ENCODE measurements at regions not wholly inside any gene's neighbourhood (a gene's known extent, or its start where the extent isn't known, plus 50 kb on each side); places are given as distances from the start of the nearest gene placed in this dataset.

DNA sequence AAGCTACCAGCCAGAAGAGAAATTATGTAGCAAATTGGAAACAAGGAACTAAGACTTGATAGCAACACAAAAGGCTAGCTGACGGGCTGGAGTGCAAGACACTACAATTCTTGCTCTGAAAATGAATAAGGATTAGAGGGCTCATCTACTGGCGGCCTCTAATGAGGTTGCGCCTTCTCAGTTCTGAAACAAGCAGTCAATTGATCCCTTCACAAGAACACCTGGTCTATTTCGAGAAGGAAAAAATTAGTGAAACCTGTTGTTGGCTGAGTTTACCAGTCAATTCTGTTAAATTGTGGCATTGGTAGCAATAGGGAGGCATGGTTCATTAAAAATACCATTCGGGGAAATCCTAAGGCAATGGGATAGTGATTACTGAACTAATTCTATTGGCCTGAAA lies 74.8 kb upstream of the JARID2 start:
- POLR2A ChIA-PET (ENCODE audit: unreplicated experiment): no interaction called here
- H3K27me3 ChIP-seq (ENCODE audit: insufficient read depth, low read depth): no peaks in the 10 kb centered on the region
- no peaks in the 10 kb centered on the region for H3K36me3 ChIP-seq (ENCODE audit: low read depth)
- 0 out of 2 replicates have a peak, but pooled peaks cover 4% of the 10 kb centered on the region for H3F3A ChIP-seq (ENCODE audit: insufficient read depth, low read depth)
- H2AFZ ChIP-seq: no peak overlapping the region
- intact Hi-C loops (cut with micrococcal nuclease; ENCODE audit: unreplicated experiment): no loop called here
- CTCF ChIA-PET: no interaction called here
- H3K9me3 ChIP-seq (ENCODE audit: insufficient read depth, low read depth): no peaks in the 10 kb centered on the region
- TF ChIP-seq, protein P1, sequence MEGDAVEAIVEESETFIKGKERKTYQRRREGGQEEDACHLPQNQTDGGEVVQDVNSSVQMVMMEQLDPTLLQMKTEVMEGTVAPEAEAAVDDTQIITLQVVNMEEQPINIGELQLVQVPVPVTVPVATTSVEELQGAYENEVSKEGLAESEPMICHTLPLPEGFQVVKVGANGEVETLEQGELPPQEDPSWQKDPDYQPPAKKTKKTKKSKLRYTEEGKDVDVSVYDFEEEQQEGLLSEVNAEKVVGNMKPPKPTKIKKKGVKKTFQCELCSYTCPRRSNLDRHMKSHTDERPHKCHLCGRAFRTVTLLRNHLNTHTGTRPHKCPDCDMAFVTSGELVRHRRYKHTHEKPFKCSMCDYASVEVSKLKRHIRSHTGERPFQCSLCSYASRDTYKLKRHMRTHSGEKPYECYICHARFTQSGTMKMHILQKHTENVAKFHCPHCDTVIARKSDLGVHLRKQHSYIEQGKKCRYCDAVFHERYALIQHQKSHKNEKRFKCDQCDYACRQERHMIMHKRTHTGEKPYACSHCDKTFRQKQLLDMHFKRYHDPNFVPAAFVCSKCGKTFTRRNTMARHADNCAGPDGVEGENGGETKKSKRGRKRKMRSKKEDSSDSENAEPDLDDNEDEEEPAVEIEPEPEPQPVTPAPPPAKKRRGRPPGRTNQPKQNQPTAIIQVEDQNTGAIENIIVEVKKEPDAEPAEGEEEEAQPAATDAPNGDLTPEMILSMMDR (conservative IDR thresholded peaks at IDR 0.05): no peak
- TF ChIP-seq EZH2 (IDR thresholded peaks at IDR 0.05; ENCODE audit: low read depth): no peak
- H3K4me2 ChIP-seq: no peak overlapping the region
- no peaks in the 10 kb centered on the region for H3K4me1 ChIP-seq (replicated peaks; ENCODE audit: insufficient read depth)
- DNase-seq: no peak
- no peaks in the 10 kb centered on the region for H3K79me2 ChIP-seq (ENCODE audit: low read depth)
- H3K9me2 ChIP-seq (ENCODE audit: insufficient read depth): no peaks in the 10 kb centered on the region
- H4K20me1 ChIP-seq (ENCODE audit: insufficient read depth): no peaks in the 10 kb centered on the region
- H3K27ac ChIP-seq: no peak overlapping the region
- BruUV-seq (replicated peaks): no TSS peak
- no peak overlapping the region for H3K4me3 ChIP-seq

DNA sequence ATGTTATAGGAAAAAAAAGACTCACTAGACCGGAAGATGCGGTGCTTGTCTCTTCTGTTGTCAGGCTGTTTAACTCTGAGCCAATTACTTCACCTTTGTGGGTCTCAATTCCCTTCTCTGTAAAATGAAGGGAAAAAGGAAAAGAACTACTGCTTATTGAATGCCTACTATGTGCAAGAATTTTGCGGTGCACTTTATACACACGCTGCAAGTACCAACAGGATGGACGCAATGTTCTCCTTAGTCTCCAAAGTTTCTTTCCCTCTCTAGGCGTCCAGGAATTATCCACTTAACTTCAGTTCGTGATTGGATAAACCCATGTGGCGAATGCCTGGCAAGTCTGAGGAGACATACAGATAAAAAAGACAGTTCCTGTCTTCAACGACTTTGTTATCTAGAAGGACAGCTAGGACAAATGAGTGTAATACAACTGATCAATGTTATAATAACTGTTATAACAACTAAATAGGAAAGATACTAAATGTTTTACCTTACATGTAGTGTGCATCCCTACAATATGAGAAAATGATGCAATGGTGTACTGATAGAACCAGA lies 69.0 kb upstream of the JARID2 start:
- BruUV-seq (replicated peaks): no TSS peak
- no peaks in the 10 kb centered on the region for H4K20me1 ChIP-seq (ENCODE audit: insufficient read depth)
- DNase-seq: no peak
- H3K4me3 ChIP-seq: no peak overlapping the region
- H3F3A ChIP-seq (ENCODE audit: insufficient read depth, low read depth): no peaks in the 10 kb centered on the region
- no peaks in the 10 kb centered on the region for H3K9me3 ChIP-seq (ENCODE audit: insufficient read depth, low read depth)
- no peak overlapping the region for H3K27ac ChIP-seq
- TF ChIP-seq, protein P1 (conservative IDR thresholded peaks at IDR 0.05): no peak
- no peak for TF ChIP-seq EZH2 (IDR thresholded peaks at IDR 0.05; ENCODE audit: low read depth)
- ChIA-PET CTCF (no interaction called here), POLR2A (ENCODE audit: unreplicated experiment) (no interaction called here)
- no peaks in the 10 kb centered on the region for H3K9me2 ChIP-seq (ENCODE audit: insufficient read depth)
- no peak overlapping the region for H3K4me2 ChIP-seq
- H3K36me3 ChIP-seq (ENCODE audit: low read depth): no peaks in the 10 kb centered on the region
- H3K4me1 ChIP-seq (replicated peaks; ENCODE audit: insufficient read depth): no peaks in the 10 kb centered on the region
- intact Hi-C loops (cut with micrococcal nuclease; ENCODE audit: unreplicated experiment): no loop called here
- no peaks in the 10 kb centered on the region for H3K79me2 ChIP-seq (ENCODE audit: low read depth)
- no peaks in the 10 kb centered on the region for H3K27me3 ChIP-seq (ENCODE audit: insufficient read depth, low read depth)
- H2AFZ ChIP-seq: no peak overlapping the region

DNA sequence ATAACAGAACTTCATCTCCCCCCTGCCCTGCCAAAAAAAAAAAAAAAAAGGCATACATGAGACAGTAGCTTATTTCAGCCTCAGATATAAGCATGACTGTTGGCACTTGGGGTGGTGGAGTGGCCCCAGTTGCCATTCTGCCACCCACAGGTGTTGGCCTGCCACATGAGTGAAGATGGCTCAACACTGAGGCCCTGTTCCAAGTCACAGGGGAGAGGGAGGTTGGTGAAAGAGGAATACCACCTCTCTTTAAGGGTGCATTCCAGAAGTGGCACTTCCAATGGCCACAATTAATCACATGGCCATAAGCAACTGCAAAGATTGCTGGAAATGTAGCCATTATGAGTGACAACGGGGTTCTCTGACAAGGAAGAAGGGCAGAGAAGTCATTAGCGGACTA lies 61.9 kb upstream of the JARID2 start:
- no peak overlapping the region for H3K4me3 ChIP-seq
- H3K9me2 ChIP-seq (ENCODE audit: insufficient read depth): no peaks in the 10 kb centered on the region
- no peak for DNase-seq
- TF ChIP-seq EZH2 (IDR thresholded peaks at IDR 0.05; ENCODE audit: low read depth): no peak
- TF ChIP-seq, protein P1 (conservative IDR thresholded peaks at IDR 0.05): no peak
- no peaks in the 10 kb centered on the region for H3K9me3 ChIP-seq (ENCODE audit: insufficient read depth, low read depth)
- no peak overlapping the region for H3K27ac ChIP-seq
- POLR2A ChIA-PET (ENCODE audit: unreplicated experiment): no interaction called here
- BruUV-seq (replicated peaks): no TSS peak
- H3K36me3 ChIP-seq (ENCODE audit: low read depth): no peaks in the 10 kb centered on the region
- H3K79me2 ChIP-seq (ENCODE audit: low read depth): no peaks in the 10 kb centered on the region
- no peak overlapping the region for H2AFZ ChIP-seq
- H3F3A ChIP-seq (ENCODE audit: insufficient read depth, low read depth): no peaks in the 10 kb centered on the region
- intact Hi-C loops (cut with micrococcal nuclease; ENCODE audit: unreplicated experiment): no loop called here
- no peaks in the 10 kb centered on the region for H3K4me1 ChIP-seq (replicated peaks; ENCODE audit: insufficient read depth)
- no peaks in the 10 kb centered on the region for H4K20me1 ChIP-seq (ENCODE audit: insufficient read depth)
- H3K27me3 ChIP-seq (ENCODE audit: insufficient read depth, low read depth): no peaks in the 10 kb centered on the region
- no peak overlapping the region for H3K4me2 ChIP-seq
- CTCF ChIA-PET: interaction anchor here (0.6 kb wide), 1 partner anchor 184 kb away, joined by 5 read pairs; no protein-coding TSS in a partner anchor
